IMR-90 (cell line): ENCODE measurements at regions not wholly inside any gene's neighbourhood (a gene's known extent, or its start where the extent isn't known, plus 50 kb on each side); places are given as distances from the start of the nearest gene placed in this dataset.

ENCODE experiments used
- CEBPB ChIP-seq: IDR thresholded peaks from 2 replicates; pipeline ENCODE4 v1.6.1; 2012; ENCODE audit warnings: low read depth, low read length, improper control_type of control experiment
- FOS ChIP-seq: fragments of 150-350 bp; IDR thresholded peaks from 2 replicates; pipeline ENCODE4 v1.6.1; 2016; ENCODE audit warnings: low read depth, low read length
- POLR2A ChIP-seq: IDR thresholded peaks from 2 replicates; pipeline ENCODE4 v1.6.1; 2012; ENCODE audit warnings: mild to moderate bottlenecking, low read depth, low read length
- RAD21 ChIP-seq: IDR thresholded peaks from 2 replicates; pipeline ENCODE4 v1.6.1; 2012; ENCODE audit warnings: low read length, improper control_type of control experiment
- RCOR1 ChIP-seq: IDR thresholded peaks from 2 replicates; pipeline ENCODE4 v1.6.1; 2012; ENCODE audit warnings: mild to moderate bottlenecking, low read length, improper control_type of control experiment; ENCODE audit not compliant: insufficient replicate concordance
- SMC3 ChIP-seq: fragments of 150-350 bp; IDR thresholded peaks from 2 replicates; pipeline ENCODE4 v1.6.1; 2016; ENCODE audit warnings: low read depth, mild to moderate bottlenecking, antibody characterized with exemption, low read length, moderate library complexity
- TF ChIP-seq, protein P1 (sequence below): conservative IDR thresholded peaks from 2 replicates; pipeline ENCODE4 v1.5.1; 2012; ENCODE audit warnings: mild to moderate bottlenecking, low read depth, low read length, improper control_type of control experiment
- TF ChIP-seq, protein P2 (sequence below): fragments of 150-350 bp; IDR thresholded peaks from 2 replicates; pipeline ENCODE4 v1.6.1; 2016; ENCODE audit warnings: low read depth, mild to moderate bottlenecking, low read length, moderate library complexity, borderline replicate concordance

DNA sequence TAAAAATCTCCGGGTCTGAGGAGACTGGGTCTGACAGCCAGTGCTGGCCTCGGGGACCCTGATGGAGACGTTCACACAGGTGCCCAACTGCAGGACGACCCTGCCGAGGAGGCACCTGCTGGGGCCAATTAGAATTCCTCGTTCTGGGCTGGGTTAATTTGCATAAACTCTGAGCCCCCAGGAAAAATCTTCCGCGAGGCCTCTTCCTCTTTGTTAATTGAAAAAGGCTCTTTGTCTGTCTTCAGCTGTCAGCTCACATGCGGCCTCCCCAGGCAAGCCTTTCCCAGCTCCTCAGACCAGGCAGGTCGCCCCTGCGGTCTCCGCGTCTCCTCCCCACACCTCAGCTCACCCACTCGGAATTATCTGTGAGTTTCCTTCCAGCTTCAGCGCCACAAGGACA lies 400.2 kb downstream of the SEC14L1 start:
- TF ChIP-seq, protein P1, sequence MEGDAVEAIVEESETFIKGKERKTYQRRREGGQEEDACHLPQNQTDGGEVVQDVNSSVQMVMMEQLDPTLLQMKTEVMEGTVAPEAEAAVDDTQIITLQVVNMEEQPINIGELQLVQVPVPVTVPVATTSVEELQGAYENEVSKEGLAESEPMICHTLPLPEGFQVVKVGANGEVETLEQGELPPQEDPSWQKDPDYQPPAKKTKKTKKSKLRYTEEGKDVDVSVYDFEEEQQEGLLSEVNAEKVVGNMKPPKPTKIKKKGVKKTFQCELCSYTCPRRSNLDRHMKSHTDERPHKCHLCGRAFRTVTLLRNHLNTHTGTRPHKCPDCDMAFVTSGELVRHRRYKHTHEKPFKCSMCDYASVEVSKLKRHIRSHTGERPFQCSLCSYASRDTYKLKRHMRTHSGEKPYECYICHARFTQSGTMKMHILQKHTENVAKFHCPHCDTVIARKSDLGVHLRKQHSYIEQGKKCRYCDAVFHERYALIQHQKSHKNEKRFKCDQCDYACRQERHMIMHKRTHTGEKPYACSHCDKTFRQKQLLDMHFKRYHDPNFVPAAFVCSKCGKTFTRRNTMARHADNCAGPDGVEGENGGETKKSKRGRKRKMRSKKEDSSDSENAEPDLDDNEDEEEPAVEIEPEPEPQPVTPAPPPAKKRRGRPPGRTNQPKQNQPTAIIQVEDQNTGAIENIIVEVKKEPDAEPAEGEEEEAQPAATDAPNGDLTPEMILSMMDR: no peak
- TF ChIP-seq RCOR1 (no peak), POLR2A (no peak), FOS (no peak), CEBPB (no peak), SMC3 (no peak), RAD21 (no peak)
- TF ChIP-seq, protein P2, sequence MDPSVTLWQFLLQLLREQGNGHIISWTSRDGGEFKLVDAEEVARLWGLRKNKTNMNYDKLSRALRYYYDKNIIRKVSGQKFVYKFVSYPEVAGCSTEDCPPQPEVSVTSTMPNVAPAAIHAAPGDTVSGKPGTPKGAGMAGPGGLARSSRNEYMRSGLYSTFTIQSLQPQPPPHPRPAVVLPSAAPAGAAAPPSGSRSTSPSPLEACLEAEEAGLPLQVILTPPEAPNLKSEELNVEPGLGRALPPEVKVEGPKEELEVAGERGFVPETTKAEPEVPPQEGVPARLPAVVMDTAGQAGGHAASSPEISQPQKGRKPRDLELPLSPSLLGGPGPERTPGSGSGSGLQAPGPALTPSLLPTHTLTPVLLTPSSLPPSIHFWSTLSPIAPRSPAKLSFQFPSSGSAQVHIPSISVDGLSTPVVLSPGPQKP: no peak
